Kidney capillary endothelial cell (primary cell): ENCODE measurements at regions not wholly inside any gene's neighbourhood (a gene's known extent, or its start where the extent isn't known, plus 50 kb on each side); places are given as distances from the start of the nearest gene placed in this dataset.

Experiments used
- DNase-seq: peaks from one replicate; pipeline ENCODE4 v3.0.0-alpha.2; 2018; ENCODE audit warnings: low spot score

GRCh38 chr1:232382671-232383070, 247.3 kb downstream of the SIPA1L2 start:
- DNase-seq, result no peak

GRCh38 chr1:232381394-232382100, 248.4 kb downstream of the SIPA1L2 start:
- no peak for DNase-seq

GRCh38 chr1:232380596-232380995, 249.3 kb downstream of the SIPA1L2 start:
- no peak for DNase-seq

- DNase-seq, result no peak
These were observed 249.8 kb downstream of the SIPA1L2 start for GRCh38 chr1:232380131-232380530.

- no peak for DNase-seq
These were observed 250.9 kb downstream of the SIPA1L2 start for GRCh38 chr1:232379063-232379434.

GRCh38 chr1:232378266-232379062, 251.5 kb downstream of the SIPA1L2 start:
- no peak for DNase-seq

GRCh38 chr1:232377494-232377770, 252.5 kb downstream of the SIPA1L2 start:
- peak; percentile 58 for DNase-seq

- no peak for DNase-seq
These were observed 253.1 kb downstream of the SIPA1L2 start for GRCh38 chr1:232376632-232377493.

- no peak for DNase-seq
These were observed 257.0 kb downstream of the SIPA1L2 start for GRCh38 chr1:232372841-232373440.

- no peak for DNase-seq
These were observed 257.5 kb downstream of the SIPA1L2 start for GRCh38 chr1:232372431-232372830.

GRCh38 chr1:232369451-232370296, 260.3 kb downstream of the SIPA1L2 start:
- DNase-seq, result no peak

- DNase-seq, result no peak
These were observed 261.1 kb downstream of the SIPA1L2 start for GRCh38 chr1:232368821-232369321.

GRCh38 chr1:232367293-232367692, 262.6 kb downstream of the SIPA1L2 start:
- no peak for DNase-seq

GRCh38 chr1:232364654-232365382, 265.1 kb downstream of the SIPA1L2 start:
- no peak for DNase-seq

- DNase-seq, result no peak
These were observed 266.9 kb downstream of the SIPA1L2 start for GRCh38 chr1:232363008-232363407.

GRCh38 chr1:232357416-232357815, 272.5 kb downstream of the SIPA1L2 start:
- no peak for DNase-seq

- no peak for DNase-seq
These were observed 274.5 kb downstream of the SIPA1L2 start for GRCh38 chr1:232355162-232356006.

- no peak for DNase-seq
These were observed 276.9 kb downstream of the SIPA1L2 start for GRCh38 chr1:232353001-232353400.

- no peak for DNase-seq
These were observed 277.6 kb downstream of the SIPA1L2 start for GRCh38 chr1:232352366-232352765.

- DNase-seq, result no peak
These were observed 278.6 kb downstream of the SIPA1L2 start for GRCh38 chr1:232351335-232351734.
